Ascending aorta (tissue), 2 donors: ENCODE measurements at regions not wholly inside any gene's neighbourhood (a gene's known extent, or its start where the extent isn't known, plus 50 kb on each side); places are given as distances from the start of the nearest gene placed in this dataset.

ENCODE experiments used
- DNase-seq, 2 donors: peaks; one replicate each; pipeline ENCODE4 v3.0.0-alpha.2; 2019; ENCODE audit warnings: low spot score in 2 of 2
- H3K27ac ChIP-seq, 2 donors: fragments of 200-600 bp; sonication (generic); one replicate each; pipeline ENCODE4 v1.5.1; 2016 to 2017; ENCODE audit warnings: mild to moderate bottlenecking in 1 of 2
- H3K27me3 ChIP-seq: fragments of 200-600 bp; sonication (generic); one replicate; pipeline ENCODE4 v1.5.1; 2017
- H3K36me3 ChIP-seq, 2 donors: fragments of 200-600 bp; sonication (generic); one replicate each; pipeline ENCODE4 v1.5.1; 2016
- H3K4me1 ChIP-seq, 2 donors: fragments of 200-600 bp; sonication (generic); one replicate each; pipeline ENCODE4 v1.5.1; 2016 to 2017; ENCODE audit warnings: mild to moderate bottlenecking in 1 of 2
- H3K4me3 ChIP-seq, 2 donors: fragments of 200-600 bp; sonication (generic); one replicate each; pipeline ENCODE4 v1.5.1; 2016 to 2017; ENCODE audit warnings: mild to moderate bottlenecking in 1 of 2
- H3K9me3 ChIP-seq, 2 donors: fragments of 200-600 bp; sonication (generic); one replicate each; pipeline ENCODE4 v1.5.1; 2016
- intact Hi-C: fragments of 100-400 bp; cut with DNase I; formaldehyde crosslinking; loops from one replicate; pipeline ENCODE4 v1.15.1; 2023
- TF ChIP-seq, protein P1 (sequence below), 3 experiments: fragments of 200-600 bp in 2 of 3; fragments of 450-650 bp in 1 of 3; sonication (generic) in 2 of 3; IDR thresholded peaks; one replicate each; pipeline ENCODE4 v1.5.1; 2016 to 2019; ENCODE audit warnings: antibody characterized with exemption in 3 of 3, mild to moderate bottlenecking in 1 of 3, moderate library complexity in 1 of 3

DNA sequence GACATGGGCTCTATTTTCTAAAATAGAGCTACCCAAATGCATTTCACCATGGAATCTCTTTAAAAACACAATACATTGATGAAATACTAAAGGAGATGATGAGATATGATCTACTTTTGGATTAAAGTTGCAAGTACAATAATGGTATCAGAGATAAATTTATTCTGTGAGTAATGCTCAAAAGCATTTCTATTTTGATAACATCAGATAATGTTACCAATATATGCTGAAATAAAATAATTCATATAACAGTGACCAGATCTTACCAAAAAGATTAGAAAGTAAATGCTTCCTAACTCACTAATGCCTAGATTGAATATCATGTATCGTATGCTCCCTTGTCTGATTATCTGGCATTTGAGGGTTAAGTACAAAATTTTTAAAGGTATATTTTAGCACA is 761.8 kb upstream of the ZNF608 start:
- TF ChIP-seq, protein P1, sequence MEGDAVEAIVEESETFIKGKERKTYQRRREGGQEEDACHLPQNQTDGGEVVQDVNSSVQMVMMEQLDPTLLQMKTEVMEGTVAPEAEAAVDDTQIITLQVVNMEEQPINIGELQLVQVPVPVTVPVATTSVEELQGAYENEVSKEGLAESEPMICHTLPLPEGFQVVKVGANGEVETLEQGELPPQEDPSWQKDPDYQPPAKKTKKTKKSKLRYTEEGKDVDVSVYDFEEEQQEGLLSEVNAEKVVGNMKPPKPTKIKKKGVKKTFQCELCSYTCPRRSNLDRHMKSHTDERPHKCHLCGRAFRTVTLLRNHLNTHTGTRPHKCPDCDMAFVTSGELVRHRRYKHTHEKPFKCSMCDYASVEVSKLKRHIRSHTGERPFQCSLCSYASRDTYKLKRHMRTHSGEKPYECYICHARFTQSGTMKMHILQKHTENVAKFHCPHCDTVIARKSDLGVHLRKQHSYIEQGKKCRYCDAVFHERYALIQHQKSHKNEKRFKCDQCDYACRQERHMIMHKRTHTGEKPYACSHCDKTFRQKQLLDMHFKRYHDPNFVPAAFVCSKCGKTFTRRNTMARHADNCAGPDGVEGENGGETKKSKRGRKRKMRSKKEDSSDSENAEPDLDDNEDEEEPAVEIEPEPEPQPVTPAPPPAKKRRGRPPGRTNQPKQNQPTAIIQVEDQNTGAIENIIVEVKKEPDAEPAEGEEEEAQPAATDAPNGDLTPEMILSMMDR (IDR thresholded peaks at IDR 0.05) = no peak
- Histone ChIP-seq H3K9me3 (no peaks in the 10 kb centered on the region), H3K27ac (no peak overlapping the region), H3K4me3 (no peak overlapping the region), H3K36me3 (no peaks in the 10 kb centered on the region), H3K4me1 (no peaks in the 10 kb centered on the region), H3K27me3 (no peaks in the 10 kb centered on the region)
- intact Hi-C loops = no loop called here
- DNase-seq = no peak

DNA sequence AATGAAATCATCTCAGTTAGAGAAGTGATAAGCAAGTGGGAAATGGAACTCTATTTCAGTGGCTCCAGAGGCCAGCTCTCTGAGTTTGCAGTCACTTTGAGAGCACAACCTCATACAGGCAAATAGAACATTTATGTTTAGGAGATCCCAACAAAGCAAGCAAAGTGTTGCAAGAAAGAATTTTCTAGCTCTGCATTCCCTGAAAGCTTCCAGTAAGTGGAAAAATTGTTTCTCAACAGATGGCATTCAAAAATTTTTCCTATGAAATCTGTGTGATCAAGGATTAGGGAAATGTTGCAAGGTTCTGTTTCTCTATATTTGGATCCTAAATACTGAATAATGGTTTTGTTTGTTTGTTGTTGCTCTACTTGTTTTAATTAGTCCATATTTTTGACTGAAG is 764.2 kb upstream of the ZNF608 start:
- H3K27me3 ChIP-seq = no peaks in the 10 kb centered on the region

DNA sequence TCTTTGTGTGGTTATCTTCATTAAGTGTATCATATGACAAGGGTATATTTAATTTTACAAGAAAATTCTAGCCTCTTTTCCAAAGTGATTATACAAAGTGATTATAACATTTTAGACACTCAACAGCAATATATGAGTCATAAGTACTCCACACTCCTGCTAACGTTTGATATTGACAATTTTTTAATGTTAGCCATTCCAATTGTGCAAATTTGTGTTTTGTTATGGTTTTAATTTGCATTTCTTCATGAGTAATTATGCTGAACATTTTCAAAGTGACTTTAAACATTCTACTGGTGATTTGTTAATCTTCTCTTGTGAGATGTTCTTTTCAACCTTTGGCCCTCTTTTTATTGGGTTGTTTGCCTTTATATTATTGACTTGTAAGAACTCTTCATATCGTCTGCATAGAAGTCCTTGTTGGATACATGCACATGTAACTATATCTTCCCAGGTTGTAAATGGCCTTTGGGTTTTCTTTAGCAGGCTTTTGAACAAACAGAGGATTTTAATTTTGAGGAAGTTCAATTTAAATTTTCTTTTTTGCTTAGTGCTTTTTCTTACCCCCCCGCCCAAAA is 771.6 kb upstream of the ZNF608 start:
- H3K9me3 ChIP-seq = no peaks in the 10 kb centered on the region
- no peak overlapping the region for H3K27ac ChIP-seq
- intact Hi-C loops = no loop called here
- DNase-seq = no peak
- no peaks in the 10 kb centered on the region for H3K4me1 ChIP-seq
- H3K4me3 ChIP-seq = no peak overlapping the region
- no peaks in the 10 kb centered on the region for H3K27me3 ChIP-seq
- TF ChIP-seq, protein P1 (IDR thresholded peaks at IDR 0.05) = no peak
- no peaks in the 10 kb centered on the region for H3K36me3 ChIP-seq

More for the DNA sequence above, 764.2 kb upstream of the ZNF608 start:
- no peak for DNase-seq
- no peaks in the 10 kb centered on the region for H3K4me1 ChIP-seq
- no peaks in the 10 kb centered on the region for H3K9me3 ChIP-seq
- no peak overlapping the region for H3K27ac ChIP-seq
- no peak overlapping the region for H3K4me3 ChIP-seq
- no peaks in the 10 kb centered on the region for H3K36me3 ChIP-seq
- TF ChIP-seq, protein P1 (IDR thresholded peaks at IDR 0.05) = no peak
- intact Hi-C loops = no loop called here

DNA sequence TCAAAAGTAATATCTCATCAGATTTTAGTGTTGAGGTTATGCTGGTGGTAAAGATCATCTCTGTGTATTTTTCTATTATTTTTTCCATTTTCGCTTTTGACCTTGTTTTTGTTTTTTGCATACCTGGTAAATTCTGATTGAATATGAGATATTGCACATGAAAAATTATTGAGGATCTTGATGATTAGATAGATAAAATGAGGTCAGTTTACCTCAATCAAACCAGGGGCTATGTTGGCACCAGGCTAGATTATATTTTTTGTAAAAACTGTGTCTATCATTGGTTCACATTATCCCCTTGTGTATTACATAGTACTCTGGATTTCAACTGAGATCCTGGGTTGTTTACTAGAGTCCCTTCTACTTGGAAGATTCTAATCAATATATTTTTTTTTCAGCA is 774.9 kb upstream of the ZNF608 start:
- Histone ChIP-seq H3K4me3 (no peak overlapping the region), H3K27ac (no peak overlapping the region), H3K36me3 (no peaks in the 10 kb centered on the region), H3K9me3 (no peaks in the 10 kb centered on the region), H3K4me1 (no peaks in the 10 kb centered on the region), H3K27me3 (no peaks in the 10 kb centered on the region)
- DNase-seq = no peak
- intact Hi-C loops = no loop called here
- TF ChIP-seq, protein P1 (IDR thresholded peaks at IDR 0.05) = no peak

DNA sequence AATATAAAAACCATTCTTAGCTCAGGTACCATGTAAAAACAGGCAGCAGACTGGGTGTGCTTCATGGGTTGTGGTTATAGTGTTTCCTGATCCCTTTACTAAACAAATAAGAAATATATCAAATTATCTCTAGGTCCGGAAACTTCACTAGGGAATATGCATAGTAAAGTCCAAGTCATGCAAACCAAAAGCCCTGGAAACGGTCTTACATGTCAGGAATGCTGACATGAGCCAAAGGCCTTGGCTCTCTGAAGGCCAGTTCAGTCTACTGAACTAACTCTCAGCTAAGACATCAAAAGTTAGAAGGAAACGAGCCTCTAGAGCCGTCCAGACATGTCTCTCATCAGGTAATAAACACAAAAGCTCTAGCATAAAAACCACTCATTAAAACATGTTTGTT is 778.9 kb upstream of the ZNF608 start:
- Histone ChIP-seq H3K27ac (no peak overlapping the region), H3K4me3 (no peak overlapping the region), H3K36me3 (no peaks in the 10 kb centered on the region), H3K9me3 (no peaks in the 10 kb centered on the region), H3K4me1 (peaks cover 0 to 2% of the 10 kb centered on the region in 2 donors), H3K27me3 (no peaks in the 10 kb centered on the region)
- no peak for DNase-seq
- intact Hi-C loops = no loop called here
- TF ChIP-seq, protein P1 (IDR thresholded peaks at IDR 0.05) = no peak

DNA sequence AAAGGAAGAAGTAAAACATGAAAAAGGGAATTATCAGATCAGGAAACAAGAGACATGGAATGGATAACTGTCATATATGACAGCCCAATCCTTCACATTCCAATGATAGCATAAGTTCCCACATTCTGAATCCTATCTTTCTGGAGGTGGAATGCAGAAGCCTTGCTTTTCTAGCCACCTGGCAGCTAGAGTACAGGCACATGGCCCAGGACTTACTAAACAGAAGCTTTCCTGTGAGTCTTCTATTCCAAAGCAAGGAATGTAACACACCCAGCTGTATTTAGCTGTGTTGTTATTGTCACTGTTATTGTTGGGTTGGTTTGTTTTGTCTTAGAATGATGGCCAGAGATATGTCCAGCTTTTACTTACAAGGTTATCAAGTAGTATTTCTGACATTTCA is 780.5 kb upstream of the ZNF608 start:
- Histone ChIP-seq H3K4me1 (peaks cover 0 to 2% of the 10 kb centered on the region in 2 donors), H3K27ac (no peak overlapping the region), H3K27me3 (no peaks in the 10 kb centered on the region), H3K36me3 (no peaks in the 10 kb centered on the region), H3K9me3 (no peaks in the 10 kb centered on the region), H3K4me3 (no peak overlapping the region)
- intact Hi-C loops = no loop called here
- TF ChIP-seq, protein P1 (IDR thresholded peaks at IDR 0.05) = no peak
- DNase-seq = no peak
